Type B pancreatic cell (in vitro differentiated cells): ENCODE measurements at regions not wholly inside any gene's neighbourhood (a gene's known extent, or its start where the extent isn't known, plus 50 kb on each side); places are given as distances from the start of the nearest gene placed in this dataset.

Experiments
- DNase-seq: peaks from one replicate; pipeline ENCODE4 v3.0.0; 2021; ENCODE audit warnings: mixed read lengths; ENCODE audit not compliant: unreplicated experiment; ENCODE audit errors: extremely low spot score
- H3K27ac Mint-ChIP-seq: 2 replicates; pipeline ENCODE4 v1.8.0; 2021; ENCODE audit warnings: mild to moderate bottlenecking, mixed read lengths
- H3K27me3 Mint-ChIP-seq: 2 replicates; pipeline ENCODE4 v1.8.0; 2021; ENCODE audit warnings: mixed read lengths
- H3K36me3 Mint-ChIP-seq: 2 replicates; pipeline ENCODE4 v1.8.0; 2021; ENCODE audit warnings: mixed read lengths
- H3K4me1 Mint-ChIP-seq: one replicate; pipeline ENCODE4 v1.8.0; 2021; ENCODE audit warnings: mixed read lengths; ENCODE audit not compliant: unreplicated experiment
- H3K4me3 Mint-ChIP-seq: 2 replicates; pipeline ENCODE4 v1.8.0; 2021; ENCODE audit warnings: mild to moderate bottlenecking, mixed read lengths
- H3K9me3 Mint-ChIP-seq: 2 replicates; pipeline ENCODE4 v1.8.0; 2021; ENCODE audit warnings: mixed read lengths
- TF ChIP-seq, protein P1 (sequence below): fragments of 200-600 bp; sonication (generic); conservative IDR thresholded peaks from 2 replicates; pipeline ENCODE4 v1.5.0; 2021; ENCODE audit warnings: antibody characterized with exemption, mild to moderate bottlenecking

DNA sequence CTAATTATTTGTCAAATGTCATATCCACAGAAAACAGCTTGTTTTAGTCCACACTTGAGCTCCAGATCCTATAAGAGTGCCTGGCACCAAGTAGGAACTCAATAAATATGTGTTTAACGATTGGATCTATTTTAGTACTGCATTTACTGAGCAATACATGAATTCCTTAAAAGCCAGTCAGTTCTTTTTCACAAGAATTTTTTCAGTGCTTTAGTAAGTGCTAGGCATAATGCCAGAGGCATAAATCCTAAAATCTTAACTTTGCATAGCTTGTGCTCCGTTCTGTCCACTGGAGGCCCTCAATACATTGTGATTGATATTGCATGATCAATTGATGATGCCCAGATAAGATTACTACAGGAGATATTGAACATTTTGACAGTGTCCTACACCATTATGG, 67.3 kb upstream of the PCSK5 start:
- Mint-ChIP-seq H3K27me3 (peaks cover 6% of the 10 kb centered on the region), H3K4me3 (no peak overlapping the region), H3K27ac (no peak overlapping the region), H3K4me1 (no peaks in the 10 kb centered on the region), H3K9me3 (peaks cover 6% of the 10 kb centered on the region), H3K36me3 (no peaks in the 10 kb centered on the region)
- TF ChIP-seq, protein P1, sequence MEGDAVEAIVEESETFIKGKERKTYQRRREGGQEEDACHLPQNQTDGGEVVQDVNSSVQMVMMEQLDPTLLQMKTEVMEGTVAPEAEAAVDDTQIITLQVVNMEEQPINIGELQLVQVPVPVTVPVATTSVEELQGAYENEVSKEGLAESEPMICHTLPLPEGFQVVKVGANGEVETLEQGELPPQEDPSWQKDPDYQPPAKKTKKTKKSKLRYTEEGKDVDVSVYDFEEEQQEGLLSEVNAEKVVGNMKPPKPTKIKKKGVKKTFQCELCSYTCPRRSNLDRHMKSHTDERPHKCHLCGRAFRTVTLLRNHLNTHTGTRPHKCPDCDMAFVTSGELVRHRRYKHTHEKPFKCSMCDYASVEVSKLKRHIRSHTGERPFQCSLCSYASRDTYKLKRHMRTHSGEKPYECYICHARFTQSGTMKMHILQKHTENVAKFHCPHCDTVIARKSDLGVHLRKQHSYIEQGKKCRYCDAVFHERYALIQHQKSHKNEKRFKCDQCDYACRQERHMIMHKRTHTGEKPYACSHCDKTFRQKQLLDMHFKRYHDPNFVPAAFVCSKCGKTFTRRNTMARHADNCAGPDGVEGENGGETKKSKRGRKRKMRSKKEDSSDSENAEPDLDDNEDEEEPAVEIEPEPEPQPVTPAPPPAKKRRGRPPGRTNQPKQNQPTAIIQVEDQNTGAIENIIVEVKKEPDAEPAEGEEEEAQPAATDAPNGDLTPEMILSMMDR, result no peak
- DNase-seq, result no peak

DNA sequence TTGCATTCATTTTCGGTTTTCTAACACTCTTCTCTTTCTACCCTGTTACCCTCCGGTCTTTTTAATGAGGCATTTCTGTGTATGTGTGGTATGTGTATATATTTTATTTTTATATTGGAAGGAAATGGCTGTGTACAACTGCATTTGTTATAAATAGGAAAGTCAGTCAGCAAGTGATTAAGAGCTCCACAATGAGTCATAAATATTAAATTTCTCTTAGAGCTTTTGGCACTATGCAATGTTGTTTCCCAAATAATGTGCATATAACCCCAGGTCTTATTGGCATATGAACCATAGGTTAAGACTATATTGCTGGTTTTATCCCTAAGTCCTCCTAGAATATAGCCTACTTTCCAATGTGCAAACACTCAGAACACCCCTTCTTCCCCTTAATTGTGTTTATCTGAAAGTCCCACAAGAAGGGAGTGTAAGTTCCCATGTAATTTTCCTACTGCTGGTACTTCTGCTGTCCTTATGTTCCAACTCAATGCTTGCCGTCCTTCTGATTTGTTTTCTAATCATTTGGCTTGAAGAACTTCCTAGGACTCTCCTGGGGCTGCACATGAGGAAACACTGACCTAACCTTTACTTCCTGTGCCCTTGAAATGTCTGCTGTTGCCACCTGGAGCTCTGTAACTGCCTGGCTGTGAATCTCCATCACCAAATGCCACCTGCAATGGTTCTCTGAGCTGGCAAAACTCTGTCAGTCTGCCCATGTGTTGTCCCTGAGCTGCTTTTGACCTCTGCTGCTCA, 65.5 kb upstream of the PCSK5 start:
- Mint-ChIP-seq H3K27ac (no peak overlapping the region), H3K36me3 (no peaks in the 10 kb centered on the region)

DNA sequence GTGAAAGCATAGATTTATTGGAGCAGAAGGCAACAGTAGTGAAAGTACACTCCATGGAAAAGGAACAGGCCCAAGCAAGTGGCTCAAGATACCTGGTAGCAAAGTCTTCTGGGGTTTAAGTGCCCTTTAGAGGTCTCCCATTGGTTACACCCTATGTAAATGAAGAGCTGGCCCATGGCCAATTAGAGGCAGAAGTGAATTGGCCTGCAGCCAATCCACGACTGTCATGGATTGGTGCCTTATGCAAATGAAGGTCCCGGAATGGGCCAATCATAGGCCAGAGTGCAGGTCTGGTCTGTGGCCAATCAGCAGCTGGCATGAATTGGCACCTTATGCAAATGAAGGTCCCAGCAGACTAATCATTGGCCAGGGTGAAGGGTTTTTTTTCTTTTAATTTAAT, 64.2 kb upstream of the PCSK5 start:
- no peak overlapping the region for H3K27ac Mint-ChIP-seq
- peaks cover 3% of the 10 kb centered on the region for H3K27me3 Mint-ChIP-seq
- H3K4me1 Mint-ChIP-seq, result no peaks in the 10 kb centered on the region
- peaks cover 6% of the 10 kb centered on the region for H3K9me3 Mint-ChIP-seq
- no peak overlapping the region for H3K4me3 Mint-ChIP-seq
- DNase-seq, result no peak
- H3K36me3 Mint-ChIP-seq, result no peaks in the 10 kb centered on the region
- TF ChIP-seq, protein P1, result no peak

More for the DNA sequence above, 65.5 kb upstream of the PCSK5 start:
- no peak for DNase-seq
- H3K4me1 Mint-ChIP-seq, result no peaks in the 10 kb centered on the region
- peaks cover 6% of the 10 kb centered on the region for H3K9me3 Mint-ChIP-seq
- TF ChIP-seq, protein P1, result no peak
- H3K4me3 Mint-ChIP-seq, result no peak overlapping the region
- H3K27me3 Mint-ChIP-seq, result peaks cover 6% of the 10 kb centered on the region

DNA sequence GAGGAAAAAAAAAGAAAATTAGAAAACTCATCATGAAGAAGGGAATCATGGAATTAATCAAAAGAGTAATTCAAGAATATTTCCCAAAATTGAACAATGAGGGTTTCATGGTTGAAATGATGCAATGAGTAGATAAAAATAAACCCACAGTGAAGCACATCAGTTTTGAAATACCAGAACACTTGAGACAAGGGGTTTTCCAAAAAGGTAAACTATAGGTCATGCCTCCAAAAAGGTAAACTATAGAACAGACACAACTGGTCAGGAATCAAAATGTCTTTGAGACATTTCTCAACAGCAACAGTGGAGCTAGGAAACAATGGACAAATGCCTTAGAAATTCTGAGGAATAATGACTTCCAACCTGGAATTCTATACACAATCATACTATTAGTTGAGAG, 60.2 kb upstream of the PCSK5 start:
- Mint-ChIP-seq H3K36me3 (no peaks in the 10 kb centered on the region), H3K4me3 (no peak overlapping the region), H3K27me3 (no peaks in the 10 kb centered on the region), H3K4me1 (no peaks in the 10 kb centered on the region), H3K27ac (no peak overlapping the region), H3K9me3 (peaks cover 6% of the 10 kb centered on the region)
- no peak for DNase-seq
- TF ChIP-seq, protein P1, result no peak

DNA sequence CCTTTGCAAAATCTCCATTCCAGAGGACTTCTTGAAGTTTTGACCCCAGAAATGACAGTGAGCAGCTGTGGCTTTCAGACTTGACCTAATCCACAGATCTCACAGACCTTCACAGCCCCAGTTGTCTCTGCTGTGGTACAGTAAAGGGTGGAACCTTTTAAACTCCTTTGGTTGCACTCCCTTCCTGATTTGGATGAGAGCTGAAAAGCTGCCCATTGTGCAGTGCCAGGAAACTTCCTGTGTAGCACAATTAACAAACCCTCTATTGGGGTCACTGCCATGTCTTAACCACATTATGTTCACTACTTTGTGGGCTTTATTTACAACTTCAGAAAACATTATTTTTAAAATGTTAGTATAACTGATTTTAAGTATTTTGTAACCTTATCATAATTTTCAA, 56.7 kb upstream of the PCSK5 start:
- H3K4me3 Mint-ChIP-seq, result no peak overlapping the region
- TF ChIP-seq, protein P1, result no peak
- H3K9me3 Mint-ChIP-seq, result no peaks in the 10 kb centered on the region
- H3K4me1 Mint-ChIP-seq, result no peaks in the 10 kb centered on the region
- H3K27ac Mint-ChIP-seq, result no peak overlapping the region
- no peak for DNase-seq
- no peaks in the 10 kb centered on the region for H3K27me3 Mint-ChIP-seq
- H3K36me3 Mint-ChIP-seq, result no peaks in the 10 kb centered on the region
